SU-DHL-6 (cell line): ENCODE measurements at regions not wholly inside any gene's neighbourhood (a gene's known extent, or its start where the extent isn't known, plus 50 kb on each side); places are given as distances from the start of the nearest gene placed in this dataset.

Source experiments
- H2AFZ ChIP-seq: fragments of 200-600 bp; sonication (generic); 2 replicates; pipeline ENCODE4 v1.6.1; 2014; ENCODE audit warnings: low read depth, mild to moderate bottlenecking, moderate library complexity, mixed read lengths, antibody characterized with exemption, low read length; ENCODE audit not compliant: severe bottlenecking
- H3F3A ChIP-seq: fragments of 200-600 bp; shearing (Covaris generic); 2 replicates; pipeline ENCODE4 v1.6.0; 2016; ENCODE audit warnings: antibody characterized with exemption, mild to moderate bottlenecking; ENCODE audit not compliant: insufficient read depth
- H3K27ac ChIP-seq: fragments of 200-600 bp; sonication (generic); 2 replicates; pipeline ENCODE4 v1.5.1; 2016; ENCODE audit warnings: low read depth, mild to moderate bottlenecking, low read length, moderate library complexity, mixed read lengths
- H3K27me3 ChIP-seq: fragments of 200-600 bp; sonication (generic), shearing (Covaris generic); 2 replicates; pipeline ENCODE4 v1.6.0; 2014; ENCODE audit warnings: mild to moderate bottlenecking, low read length
- H3K36me3 ChIP-seq: fragments of 200-600 bp; sonication (generic); 2 replicates; pipeline ENCODE4 v1.6.1; 2014; ENCODE audit warnings: mild to moderate bottlenecking, low read length, mixed read lengths
- H3K4me2 ChIP-seq: fragments of 300-600, 200-600 bp; shearing (Covaris generic), sonication (generic); 2 replicates; pipeline ENCODE4 v1.6.0; 2014; ENCODE audit warnings: low read length, low read depth, mild to moderate bottlenecking; ENCODE audit not compliant: poor library complexity, severe bottlenecking
- H3K4me3 ChIP-seq: fragments of 200-600 bp; sonication (generic); 2 replicates; pipeline ENCODE4 v1.5.1; 2014; ENCODE audit warnings: antibody characterized with exemption, low read length, mild to moderate bottlenecking, mixed read lengths; ENCODE audit not compliant: insufficient read depth, poor library complexity, severe bottlenecking
- H3K79me2 ChIP-seq: fragments of 200-600 bp; sonication (generic); 2 replicates; pipeline ENCODE4 v1.6.1; 2014; ENCODE audit warnings: mild to moderate bottlenecking, low read length, moderate library complexity; ENCODE audit not compliant: insufficient read depth
- H3K9ac ChIP-seq: fragments of 200-600 bp; sonication (generic); 2 replicates; pipeline ENCODE4 v1.7.0; 2014; ENCODE audit warnings: mild to moderate bottlenecking, low read length
- H3K9me2 ChIP-seq: fragments of 200-600 bp; sonication (generic); replicated peaks from 2 replicates; pipeline ENCODE4 v1.6.1; 2014; ENCODE audit warnings: low read length; ENCODE audit not compliant: insufficient read depth
- H3K9me3 ChIP-seq: fragments of 200-600 bp; sonication (generic); 2 replicates; pipeline ENCODE4 v1.6.1; 2014; ENCODE audit warnings: low read length, mixed read lengths; ENCODE audit not compliant: insufficient read depth
- H4K20me1 ChIP-seq: fragments of 200-600 bp; sonication (generic); 2 replicates; pipeline ENCODE4 v1.6.1; 2014; ENCODE audit warnings: low read depth, mild to moderate bottlenecking, antibody characterized with exemption, low read length, moderate library complexity, mixed read lengths
- EZH2phosphoT487 ChIP-seq: fragments of 200-600 bp; sonication (generic), shearing (Covaris generic); conservative IDR thresholded peaks from 2 replicates; pipeline ENCODE4 v1.6.1; 2018; ENCODE audit warnings: mild to moderate bottlenecking, antibody characterized with exemption, low read length, moderate library complexity, mixed read lengths
- TF ChIP-seq, protein P1 (sequence below): fragments of 200-600 bp; sonication (generic); IDR thresholded peaks from one replicate; pipeline ENCODE4 v1.5.1; 2017; ENCODE audit warnings: antibody characterized with exemption, mild to moderate bottlenecking, low read length, moderate library complexity; ENCODE audit not compliant: insufficient read depth, poor library complexity, severe bottlenecking

- Histone ChIP-seq H3K79me2 (no peaks in the 10 kb centered on the region), H3K27me3 (no peaks in the 10 kb centered on the region), H3K27ac (peak overlapping the region; percentile 71), H3K4me2 (peak overlapping the region; percentile 4), H3K9me3 (no peaks in the 10 kb centered on the region), H3K9ac (peak overlapping the region; percentile 25; the same call in 1 of the 2 replicates), H4K20me1 (no peaks in the 10 kb centered on the region), H3K4me3 (no peak overlapping the region), H3K36me3 (no peaks in the 10 kb centered on the region), H3K9me2 (no peaks in the 10 kb centered on the region), H3F3A (peaks cover 9% of the 10 kb centered on the region; the same call in 1 of the 2 replicates), H2AFZ (no peak overlapping the region)
- TF ChIP-seq EZH2phosphoT487 = no peak
These were observed 53.3 kb upstream of the ACSF3 start for GRCh38 chr16:89040391-89040790.

- peak overlapping the region; percentile 25; the same call in 1 of the 2 replicates for H3K9ac ChIP-seq
- no peak overlapping the region for H3K4me3 ChIP-seq
- TF ChIP-seq, protein P1, sequence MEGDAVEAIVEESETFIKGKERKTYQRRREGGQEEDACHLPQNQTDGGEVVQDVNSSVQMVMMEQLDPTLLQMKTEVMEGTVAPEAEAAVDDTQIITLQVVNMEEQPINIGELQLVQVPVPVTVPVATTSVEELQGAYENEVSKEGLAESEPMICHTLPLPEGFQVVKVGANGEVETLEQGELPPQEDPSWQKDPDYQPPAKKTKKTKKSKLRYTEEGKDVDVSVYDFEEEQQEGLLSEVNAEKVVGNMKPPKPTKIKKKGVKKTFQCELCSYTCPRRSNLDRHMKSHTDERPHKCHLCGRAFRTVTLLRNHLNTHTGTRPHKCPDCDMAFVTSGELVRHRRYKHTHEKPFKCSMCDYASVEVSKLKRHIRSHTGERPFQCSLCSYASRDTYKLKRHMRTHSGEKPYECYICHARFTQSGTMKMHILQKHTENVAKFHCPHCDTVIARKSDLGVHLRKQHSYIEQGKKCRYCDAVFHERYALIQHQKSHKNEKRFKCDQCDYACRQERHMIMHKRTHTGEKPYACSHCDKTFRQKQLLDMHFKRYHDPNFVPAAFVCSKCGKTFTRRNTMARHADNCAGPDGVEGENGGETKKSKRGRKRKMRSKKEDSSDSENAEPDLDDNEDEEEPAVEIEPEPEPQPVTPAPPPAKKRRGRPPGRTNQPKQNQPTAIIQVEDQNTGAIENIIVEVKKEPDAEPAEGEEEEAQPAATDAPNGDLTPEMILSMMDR = no peak
- TF ChIP-seq EZH2phosphoT487 = no peak
- H3K9me2 ChIP-seq = no peaks in the 10 kb centered on the region
- no peak overlapping the region for H2AFZ ChIP-seq
- no peaks in the 10 kb centered on the region for H3K36me3 ChIP-seq
- H3K27ac ChIP-seq = peak overlapping the region; percentile 71
- peaks cover 9% of the 10 kb centered on the region; the same call in 1 of the 2 replicates for H3F3A ChIP-seq
- H3K4me2 ChIP-seq = no peak overlapping the region
- H4K20me1 ChIP-seq = no peaks in the 10 kb centered on the region
- no peaks in the 10 kb centered on the region for H3K79me2 ChIP-seq
- H3K9me3 ChIP-seq = no peaks in the 10 kb centered on the region
- no peaks in the 10 kb centered on the region for H3K27me3 ChIP-seq
These were observed 52.6 kb upstream of the ACSF3 start for GRCh38 chr16:89040861-89041570.

DNA sequence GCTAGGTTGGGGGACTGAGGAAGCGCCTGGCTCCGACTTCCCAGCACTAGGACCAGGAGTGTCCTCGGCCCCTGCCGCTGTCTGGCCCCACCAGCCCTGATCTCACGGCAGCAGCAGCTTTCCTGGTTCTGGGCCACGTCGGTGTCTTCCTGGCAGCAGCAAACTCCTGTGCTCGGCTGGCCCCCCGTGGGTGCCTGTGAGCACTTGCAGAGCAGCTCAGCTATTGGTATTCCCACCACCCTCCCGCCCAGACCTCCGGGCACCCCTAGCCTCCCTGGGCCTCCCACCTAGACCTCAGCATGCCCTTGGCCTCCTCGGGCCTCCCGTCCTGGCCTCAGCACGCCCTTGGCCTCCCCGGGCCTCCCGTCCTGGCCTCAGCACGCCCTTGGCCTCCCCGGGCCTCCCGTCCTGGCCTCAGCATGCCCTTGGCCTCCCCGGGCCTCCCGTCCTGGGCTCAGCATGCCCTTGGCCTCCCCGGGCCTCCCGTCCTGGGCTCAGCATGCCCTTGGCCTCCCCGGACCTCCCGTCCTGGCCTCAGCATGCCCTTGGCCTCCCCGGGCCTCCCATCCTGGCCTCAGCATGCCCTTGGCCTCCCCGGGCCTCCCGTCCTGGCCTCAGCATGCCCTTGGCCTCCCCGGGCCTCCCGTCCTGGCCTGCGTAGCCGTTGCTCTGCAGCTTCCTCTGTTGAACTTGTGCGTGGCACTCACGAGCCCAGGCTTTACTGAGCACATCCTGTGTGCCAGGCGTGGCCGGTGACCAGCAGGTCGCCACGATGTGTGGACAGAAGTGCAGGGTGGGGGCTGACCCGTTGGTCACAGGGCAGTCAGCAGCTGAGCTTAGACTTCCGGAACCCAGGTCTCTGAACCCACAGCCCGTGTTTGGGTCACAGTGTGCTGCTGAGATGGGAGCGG lies 51.8 kb upstream of the ACSF3 start:
- TF ChIP-seq, protein P1 = no peak
- no peak for TF ChIP-seq EZH2phosphoT487

More for the DNA sequence above, 51.8 kb upstream of the ACSF3 start:
- H3K4me2 ChIP-seq = no peak overlapping the region
- no peak overlapping the region for H3K4me3 ChIP-seq
- H3F3A ChIP-seq = peaks cover 13% of the 10 kb centered on the region
- no peaks in the 10 kb centered on the region for H3K27me3 ChIP-seq
- no peaks in the 10 kb centered on the region for H4K20me1 ChIP-seq
- H2AFZ ChIP-seq = no peak overlapping the region
- H3K9ac ChIP-seq = no peak overlapping the region
- no peaks in the 10 kb centered on the region for H3K79me2 ChIP-seq
- no peaks in the 10 kb centered on the region for H3K36me3 ChIP-seq
- H3K9me3 ChIP-seq = no peaks in the 10 kb centered on the region
- no peaks in the 10 kb centered on the region for H3K9me2 ChIP-seq
- H3K27ac ChIP-seq = no peak overlapping the region
